ENCODE measurements at regions not wholly inside any gene's neighbourhood (a gene's known extent, or its start where the extent isn't known, plus 50 kb on each side); places are given as distances from the start of the nearest gene placed in this dataset.

- no peaks in the 10 kb centered on the region for H3K9me2 ChIP-seq (replicated peaks; ENCODE audit: insufficient read depth, low read length)
- no peaks in the 10 kb centered on the region for H3K27me3 ChIP-seq (replicated peaks; ENCODE audit: insufficient read depth, low read length)
- H3K36me3 ChIP-seq (replicated peaks; ENCODE audit: insufficient read depth, low read length) = no peaks in the 10 kb centered on the region
- H3K4me3 ChIP-seq (ENCODE audit: low read length) = no peak overlapping the region
- no peaks in the 10 kb centered on the region for H3F3A ChIP-seq (ENCODE audit: insufficient read depth, low read length)
- no peak overlapping the region for H3K4me2 ChIP-seq (ENCODE audit: low read depth, low read length)
- H2AFZ ChIP-seq (ENCODE audit: low read length) = no peak overlapping the region
- no peak overlapping the region for H3K27ac ChIP-seq (ENCODE audit: low read length)
- no peak for TF ChIP-seq EZH2 (optimal IDR thresholded peaks at IDR 0.05; ENCODE audit: low read depth, low read length)
- H3K9me3 ChIP-seq (replicated peaks; ENCODE audit: insufficient read depth, low read length) = no peaks in the 10 kb centered on the region
- H3K9ac ChIP-seq (ENCODE audit: low read length) = no peak overlapping the region
- no peak for DNase-seq
- H3K4me1 ChIP-seq (ENCODE audit: low read length) = no peaks in the 10 kb centered on the region
- no peaks in the 10 kb centered on the region for H4K20me1 ChIP-seq (ENCODE audit: insufficient read depth, low read length)
- H3K79me2 ChIP-seq (ENCODE audit: low read length) = no peaks in the 10 kb centered on the region
These were observed 548.1 kb upstream of the HS3ST1 start for GRCh38 chr4:11976726-11977263.

- no peak overlapping the region for H3K4me2 ChIP-seq (ENCODE audit: low read depth, low read length)
- TF ChIP-seq EZH2 (optimal IDR thresholded peaks at IDR 0.05; ENCODE audit: low read depth, low read length) (no peak), EZH2phosphoT487 (IDR thresholded peaks at IDR 0.05; ENCODE audit: low read length) (no peak)
- TF ChIP-seq, protein P1, sequence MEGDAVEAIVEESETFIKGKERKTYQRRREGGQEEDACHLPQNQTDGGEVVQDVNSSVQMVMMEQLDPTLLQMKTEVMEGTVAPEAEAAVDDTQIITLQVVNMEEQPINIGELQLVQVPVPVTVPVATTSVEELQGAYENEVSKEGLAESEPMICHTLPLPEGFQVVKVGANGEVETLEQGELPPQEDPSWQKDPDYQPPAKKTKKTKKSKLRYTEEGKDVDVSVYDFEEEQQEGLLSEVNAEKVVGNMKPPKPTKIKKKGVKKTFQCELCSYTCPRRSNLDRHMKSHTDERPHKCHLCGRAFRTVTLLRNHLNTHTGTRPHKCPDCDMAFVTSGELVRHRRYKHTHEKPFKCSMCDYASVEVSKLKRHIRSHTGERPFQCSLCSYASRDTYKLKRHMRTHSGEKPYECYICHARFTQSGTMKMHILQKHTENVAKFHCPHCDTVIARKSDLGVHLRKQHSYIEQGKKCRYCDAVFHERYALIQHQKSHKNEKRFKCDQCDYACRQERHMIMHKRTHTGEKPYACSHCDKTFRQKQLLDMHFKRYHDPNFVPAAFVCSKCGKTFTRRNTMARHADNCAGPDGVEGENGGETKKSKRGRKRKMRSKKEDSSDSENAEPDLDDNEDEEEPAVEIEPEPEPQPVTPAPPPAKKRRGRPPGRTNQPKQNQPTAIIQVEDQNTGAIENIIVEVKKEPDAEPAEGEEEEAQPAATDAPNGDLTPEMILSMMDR (IDR thresholded peaks at IDR 0.05; ENCODE audit: low read length) = no peak
- no peaks in the 10 kb centered on the region for H4K20me1 ChIP-seq (ENCODE audit: insufficient read depth, low read length)
- no peaks in the 10 kb centered on the region for H3K36me3 ChIP-seq (replicated peaks; ENCODE audit: insufficient read depth, low read length)
- H3K27me3 ChIP-seq (replicated peaks; ENCODE audit: insufficient read depth, low read length) = no peaks in the 10 kb centered on the region
- no peak overlapping the region for H2AFZ ChIP-seq (ENCODE audit: low read length)
- H3K79me2 ChIP-seq (ENCODE audit: low read length) = no peaks in the 10 kb centered on the region
- no peak overlapping the region for H3K4me3 ChIP-seq (ENCODE audit: low read length)
- H3K27ac ChIP-seq (ENCODE audit: low read length) = no peak overlapping the region
- DNase-seq = no peak
- H3K4me1 ChIP-seq (ENCODE audit: low read length) = no peaks in the 10 kb centered on the region
- H3K9me2 ChIP-seq (replicated peaks; ENCODE audit: insufficient read depth, low read length) = no peaks in the 10 kb centered on the region
- no peaks in the 10 kb centered on the region for H3K9me3 ChIP-seq (replicated peaks; ENCODE audit: insufficient read depth, low read length)
- H3F3A ChIP-seq (ENCODE audit: insufficient read depth, low read length) = no peaks in the 10 kb centered on the region
- H3K9ac ChIP-seq (ENCODE audit: low read length) = no peak overlapping the region
These were observed 544.6 kb upstream of the HS3ST1 start for GRCh38 chr4:11973270-11973669.

- no peak for TF ChIP-seq EZH2 (optimal IDR thresholded peaks at IDR 0.05; ENCODE audit: low read depth, low read length)
- TF ChIP-seq, protein P1 (IDR thresholded peaks at IDR 0.05; ENCODE audit: low read length) = no peak
- no peak for TF ChIP-seq EZH2phosphoT487 (IDR thresholded peaks at IDR 0.05; ENCODE audit: low read length)
- no peak overlapping the region for H3K4me2 ChIP-seq (ENCODE audit: low read depth, low read length)
- H3K9me2 ChIP-seq (replicated peaks; ENCODE audit: insufficient read depth, low read length) = no peaks in the 10 kb centered on the region
- H3K4me3 ChIP-seq (ENCODE audit: low read length) = no peak overlapping the region
- H4K20me1 ChIP-seq (ENCODE audit: insufficient read depth, low read length) = no peaks in the 10 kb centered on the region
- H2AFZ ChIP-seq (ENCODE audit: low read length) = no peak overlapping the region
- no peaks in the 10 kb centered on the region for H3K36me3 ChIP-seq (replicated peaks; ENCODE audit: insufficient read depth, low read length)
- H3K79me2 ChIP-seq (ENCODE audit: low read length) = no peaks in the 10 kb centered on the region
- no peaks in the 10 kb centered on the region for H3F3A ChIP-seq (ENCODE audit: insufficient read depth, low read length)
- H3K9me3 ChIP-seq (replicated peaks; ENCODE audit: insufficient read depth, low read length) = no peaks in the 10 kb centered on the region
- no peaks in the 10 kb centered on the region for H3K27me3 ChIP-seq (replicated peaks; ENCODE audit: insufficient read depth, low read length)
- H3K4me1 ChIP-seq (ENCODE audit: low read length) = no peaks in the 10 kb centered on the region
- H3K27ac ChIP-seq (ENCODE audit: low read length) = no peak overlapping the region
- no peak overlapping the region for H3K9ac ChIP-seq (ENCODE audit: low read length)
- DNase-seq = no peak
These were observed 542.1 kb upstream of the HS3ST1 start for GRCh38 chr4:11970754-11971153.

DNA sequence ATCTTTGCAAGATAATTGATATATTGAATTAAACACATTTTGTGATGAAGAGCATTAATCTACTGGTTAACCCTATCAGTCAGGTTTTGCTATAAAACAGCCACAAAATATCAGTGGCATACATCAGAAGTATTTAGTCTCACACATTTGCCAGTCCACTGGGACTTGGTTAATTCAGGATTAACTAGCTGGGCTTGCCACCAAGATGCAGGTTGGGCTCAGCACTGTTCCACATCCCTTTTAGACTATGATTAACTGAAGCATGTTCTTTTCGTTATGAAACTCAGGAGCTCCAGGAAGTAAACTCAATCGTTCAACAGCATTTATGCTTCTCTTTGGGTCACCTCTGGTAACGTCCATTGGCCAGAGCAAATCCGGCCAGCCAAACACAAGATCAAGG, 538.1 kb upstream of the HS3ST1 start:
- no peaks in the 10 kb centered on the region for H3F3A ChIP-seq (ENCODE audit: insufficient read depth, low read length)
- H4K20me1 ChIP-seq (ENCODE audit: insufficient read depth, low read length) = no peaks in the 10 kb centered on the region
- no peak overlapping the region for H3K4me3 ChIP-seq (ENCODE audit: low read length)
- no peaks in the 10 kb centered on the region for H3K9me2 ChIP-seq (replicated peaks; ENCODE audit: insufficient read depth, low read length)
- TF ChIP-seq, protein P1 (IDR thresholded peaks at IDR 0.05; ENCODE audit: low read length) = no peak
- TF ChIP-seq EZH2 (optimal IDR thresholded peaks at IDR 0.05; ENCODE audit: low read depth, low read length) (no peak), EZH2phosphoT487 (IDR thresholded peaks at IDR 0.05; ENCODE audit: low read length) (no peak)
- H2AFZ ChIP-seq (ENCODE audit: low read length) = no peak overlapping the region
- no peak overlapping the region for H3K9ac ChIP-seq (ENCODE audit: low read length)
- H3K36me3 ChIP-seq (replicated peaks; ENCODE audit: insufficient read depth, low read length) = no peaks in the 10 kb centered on the region
- H3K4me2 ChIP-seq (ENCODE audit: low read depth, low read length) = no peak overlapping the region
- H3K4me1 ChIP-seq (ENCODE audit: low read length) = no peaks in the 10 kb centered on the region
- no peak for DNase-seq
- H3K27me3 ChIP-seq (replicated peaks; ENCODE audit: insufficient read depth, low read length) = no peaks in the 10 kb centered on the region
- no peaks in the 10 kb centered on the region for H3K9me3 ChIP-seq (replicated peaks; ENCODE audit: insufficient read depth, low read length)
- H3K27ac ChIP-seq (ENCODE audit: low read length) = no peak overlapping the region
- H3K79me2 ChIP-seq (ENCODE audit: low read length) = no peaks in the 10 kb centered on the region
